IPS DF 4.7 (cell line): ENCODE measurements at regions not wholly inside any gene's neighbourhood (a gene's known extent, or its start where the extent isn't known, plus 50 kb on each side); places are given as distances from the start of the nearest gene placed in this dataset.
A peak's percentile ranks its signal among the peaks of the same experiment; 100 is the strongest.

ENCODE experiments used
- DNase-seq: peaks from one replicate; pipeline ENCODE4 v3.0.0-alpha.2; 2013; ENCODE audit warnings: low spot score; ENCODE audit errors: extremely low read depth

DNA sequence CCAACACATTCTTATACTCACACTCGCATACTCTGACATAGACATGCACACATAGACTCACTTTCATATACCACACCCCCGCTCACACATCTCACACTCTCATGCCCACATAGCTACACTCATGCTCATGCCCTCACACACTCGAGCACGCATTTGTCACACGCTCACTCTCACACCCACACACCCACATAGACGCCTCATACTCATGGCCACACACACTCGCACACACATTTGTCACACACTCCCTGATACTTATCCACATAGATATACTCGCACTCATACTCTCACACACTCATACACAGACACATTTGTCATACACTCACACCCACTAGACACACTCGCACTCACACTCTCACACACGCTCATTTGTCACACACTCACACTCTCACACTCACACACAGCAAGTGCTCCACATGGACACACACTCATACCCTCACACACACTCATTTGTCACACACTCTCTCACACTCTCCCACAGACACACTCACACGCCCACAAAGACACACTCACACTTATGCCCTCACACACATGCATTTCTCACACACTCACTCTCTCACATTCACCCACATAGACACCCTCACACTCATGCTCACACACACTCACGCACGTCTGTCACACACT lies 50.9 kb downstream of the TNP1 start:
- no peak for DNase-seq

DNA sequence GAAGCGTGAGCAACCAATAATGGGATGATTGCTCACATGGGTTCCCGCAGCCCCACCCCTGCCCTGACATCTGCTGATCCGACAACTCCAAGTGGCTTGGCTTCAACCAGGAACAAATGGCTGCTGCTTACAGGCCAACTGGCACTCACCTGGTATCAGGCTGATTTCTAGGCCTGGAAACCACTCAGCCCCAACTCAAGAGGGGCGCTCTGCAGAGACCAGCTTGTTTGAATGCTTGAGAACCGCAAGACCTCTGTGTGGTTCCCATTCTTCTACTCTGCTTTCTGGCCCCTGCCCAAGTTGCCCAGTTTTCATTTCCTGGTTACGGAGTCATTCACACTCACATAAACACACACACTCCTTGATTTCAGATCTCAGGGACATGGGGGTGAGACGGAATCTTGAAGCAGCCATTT lies 52.0 kb downstream of the TNP1 start:
- DNase-seq, result no peak

DNA sequence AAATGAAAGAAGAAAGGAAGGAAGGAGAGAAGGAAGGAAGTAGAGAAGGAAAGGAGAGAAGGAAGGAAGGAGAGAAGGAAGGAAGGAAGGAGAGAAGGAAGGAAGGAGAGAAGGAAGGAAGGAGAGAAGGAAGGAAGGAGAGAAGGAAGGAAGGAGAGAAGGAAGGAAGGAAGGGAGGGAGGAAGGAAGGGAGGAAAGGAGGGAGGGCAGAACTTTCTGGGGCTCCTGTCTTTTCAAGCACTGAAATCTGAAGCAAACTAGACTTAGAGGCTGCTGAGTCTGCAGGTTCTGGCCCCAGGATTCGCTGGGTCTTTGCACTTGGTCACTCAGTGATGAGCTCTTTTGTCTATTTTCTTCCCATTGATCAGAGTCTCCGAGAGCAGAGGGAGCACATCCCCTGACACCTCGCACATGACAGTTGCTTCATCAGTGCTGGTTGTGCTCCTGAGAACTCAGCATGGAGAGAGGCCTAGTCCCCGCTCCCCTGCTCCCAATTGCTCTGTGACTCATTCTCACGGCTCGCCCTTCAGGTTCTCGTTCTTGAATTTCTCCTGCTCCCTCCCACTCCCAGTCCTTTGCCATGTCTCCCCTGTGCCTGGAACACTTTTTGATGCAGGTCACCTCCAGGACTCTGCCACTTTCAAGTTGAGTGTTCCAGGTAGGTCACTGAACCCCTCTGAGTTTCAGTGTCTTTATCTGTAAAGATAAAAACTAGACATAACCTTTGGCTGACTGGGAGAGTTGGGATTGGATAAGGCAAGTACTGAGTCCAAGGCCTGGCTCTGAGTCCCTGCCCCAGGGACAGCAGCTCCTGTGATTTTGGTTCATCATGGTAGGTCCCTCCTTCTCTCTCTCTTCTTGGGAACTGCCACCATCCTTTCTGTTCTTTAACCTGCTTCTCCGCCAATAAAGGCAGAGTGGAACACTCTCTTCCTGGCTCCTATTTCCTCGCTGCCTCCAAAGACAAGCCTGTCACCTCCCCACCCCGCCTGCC lies 55.2 kb downstream of the TNP1 start:
- DNase-seq, result no peak

DNA sequence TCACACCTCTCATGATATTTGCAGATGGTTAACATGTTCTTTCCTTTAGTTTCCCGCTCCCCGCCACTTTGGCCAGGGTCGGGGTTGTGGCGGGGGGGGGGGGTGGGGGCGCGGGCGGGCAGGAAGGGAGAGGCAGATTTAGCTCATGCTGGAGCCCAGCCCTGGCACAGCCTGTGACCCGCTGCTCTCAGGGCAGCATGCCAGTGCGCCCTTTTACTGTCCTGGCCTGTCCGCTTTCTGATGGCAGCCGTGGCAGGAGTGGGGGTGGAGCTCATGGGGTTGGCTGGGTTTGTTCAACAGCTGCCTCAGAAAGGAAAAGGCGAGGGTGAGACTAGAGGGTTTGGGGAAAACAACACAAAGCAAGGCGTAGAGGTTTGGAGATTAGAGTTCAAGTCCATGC lies 56.1 kb downstream of the TNP1 start:
- DNase-seq, result no peak

DNA sequence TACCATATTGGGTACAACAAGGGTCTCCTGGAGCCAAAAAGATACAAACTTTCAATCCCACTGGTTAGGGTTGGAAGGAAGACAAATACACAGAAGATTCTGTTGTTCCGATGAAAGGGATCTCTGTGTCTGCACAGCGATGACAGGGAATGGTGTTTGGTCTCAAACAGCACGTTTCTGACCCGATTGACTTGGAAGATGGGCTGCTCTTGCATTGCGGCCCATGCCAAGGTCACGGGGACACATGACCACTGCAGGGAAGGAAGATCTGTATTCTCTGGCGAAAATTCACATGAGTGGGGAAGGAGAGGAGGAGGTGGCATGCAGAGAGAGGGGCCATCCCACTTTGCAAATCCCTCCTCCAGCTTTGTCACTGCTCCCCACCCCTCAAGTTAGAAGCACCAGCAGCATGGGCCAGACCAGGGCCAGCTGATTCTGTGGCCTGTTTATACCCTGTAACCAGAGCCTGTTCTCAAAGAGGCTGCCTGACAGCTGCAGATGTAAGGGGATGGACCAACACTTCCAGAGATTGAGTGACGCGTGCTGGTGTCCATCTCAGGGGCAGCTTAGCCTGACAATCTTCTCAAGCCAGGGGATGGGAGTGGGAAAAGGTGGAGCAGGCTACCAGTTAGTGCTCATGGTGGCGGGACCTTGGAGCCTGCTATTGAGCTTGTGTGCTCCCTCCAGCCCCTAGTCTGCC lies 57.2 kb downstream of the TNP1 start:
- no peak for DNase-seq

DNA sequence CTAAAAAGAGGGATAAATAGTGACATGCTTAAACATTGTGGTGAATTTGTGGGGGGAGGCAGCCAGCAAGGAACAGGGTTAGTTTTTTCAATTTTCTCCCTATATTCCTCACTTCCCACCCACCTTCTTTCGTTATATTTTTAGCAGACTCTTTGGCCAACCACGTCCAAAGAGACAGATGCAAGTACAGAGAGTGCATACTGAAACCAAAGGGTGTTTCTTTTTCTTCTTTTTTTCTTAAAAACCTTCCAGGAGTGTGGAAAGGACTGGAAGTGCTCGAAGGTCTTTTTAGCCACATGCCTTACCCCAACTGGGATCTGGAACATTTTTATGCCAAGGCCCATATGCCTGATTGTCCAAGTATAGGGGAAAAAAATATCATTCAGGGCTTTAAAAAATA lies 59.0 kb downstream of the TNP1 start:
- no peak for DNase-seq

DNA sequence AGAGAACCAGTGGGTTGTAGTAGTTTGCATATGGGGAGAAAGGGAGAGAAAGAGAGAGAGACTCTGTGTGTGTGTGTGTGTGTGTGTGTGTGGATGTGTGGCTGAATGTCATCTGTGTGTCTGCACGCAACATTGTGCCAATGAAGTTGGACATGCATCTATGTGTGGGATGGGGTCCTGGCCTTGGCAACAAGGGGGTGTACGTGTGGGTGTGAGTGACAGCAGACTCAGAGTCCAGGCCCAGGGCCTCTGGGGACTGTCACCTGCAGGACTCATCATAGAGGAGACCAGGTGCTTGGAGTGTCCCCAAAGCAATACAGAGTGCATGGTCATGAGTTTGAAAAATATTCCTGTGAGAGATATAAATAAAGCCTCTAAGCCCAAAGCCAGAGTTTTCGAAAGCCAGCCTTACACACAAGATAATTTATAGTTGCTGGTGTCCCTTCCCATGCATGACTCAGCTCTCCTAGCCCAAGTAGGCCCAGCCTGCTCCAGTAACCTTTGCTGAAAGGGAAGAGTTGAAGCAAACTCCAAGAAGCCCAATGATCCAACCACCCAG lies 59.9 kb downstream of the TNP1 start:
- no peak for DNase-seq

DNA sequence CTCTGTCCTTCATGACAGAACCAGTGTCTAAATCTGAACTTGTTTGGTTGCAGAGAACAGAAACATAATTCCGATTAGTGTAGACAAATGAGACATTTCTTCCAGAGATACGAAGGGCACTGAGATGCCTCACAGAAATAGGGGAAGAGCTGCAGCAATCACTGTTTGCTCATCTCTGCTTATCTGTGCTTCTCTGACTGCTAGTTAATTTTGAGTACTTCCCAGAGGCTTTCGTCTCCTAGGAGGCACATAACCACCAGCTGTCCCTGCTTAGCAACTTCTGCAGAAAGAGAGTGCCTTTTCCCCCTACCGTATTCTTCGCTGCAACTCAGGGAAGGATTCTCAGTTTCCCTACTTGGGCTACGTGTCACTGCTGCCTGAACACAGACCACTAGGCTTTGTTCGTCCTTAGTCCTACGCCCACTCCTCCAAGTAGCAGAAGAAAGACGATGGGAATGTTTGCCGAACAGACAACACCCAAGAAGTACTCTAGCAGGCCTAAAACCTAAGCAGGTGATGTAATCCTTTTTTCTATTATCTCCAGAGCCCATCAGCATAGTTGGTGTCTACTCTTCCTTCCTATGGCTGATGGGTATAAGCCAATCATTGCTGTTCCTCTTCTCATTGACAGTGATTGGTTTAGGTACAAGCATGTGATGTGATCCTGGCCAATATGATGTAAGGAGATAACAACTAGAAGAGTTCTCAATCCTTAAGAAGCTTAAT lies 63.6 kb downstream of the TNP1 start:
- no peak for DNase-seq

DNA sequence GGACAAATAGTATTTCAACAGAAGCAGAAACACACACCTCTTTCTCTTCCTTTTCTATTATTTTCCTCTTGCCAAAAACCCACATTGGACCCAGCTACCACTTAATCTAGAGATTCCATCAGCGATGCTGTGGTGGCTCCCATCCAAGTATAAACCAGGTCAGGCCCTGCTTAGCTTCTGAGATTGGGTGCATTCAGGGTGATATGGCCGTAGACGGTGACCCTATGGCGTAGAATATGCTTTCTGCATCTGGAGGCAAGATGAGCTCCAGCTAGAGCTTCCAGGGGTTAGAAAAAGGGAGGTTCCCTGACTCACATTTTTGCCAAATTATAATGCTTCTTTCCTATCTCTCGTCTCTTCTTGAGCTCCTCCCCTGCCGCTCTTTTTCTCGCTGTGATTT lies 66.5 kb downstream of the TNP1 start:
- DNase-seq, result no peak

DNA sequence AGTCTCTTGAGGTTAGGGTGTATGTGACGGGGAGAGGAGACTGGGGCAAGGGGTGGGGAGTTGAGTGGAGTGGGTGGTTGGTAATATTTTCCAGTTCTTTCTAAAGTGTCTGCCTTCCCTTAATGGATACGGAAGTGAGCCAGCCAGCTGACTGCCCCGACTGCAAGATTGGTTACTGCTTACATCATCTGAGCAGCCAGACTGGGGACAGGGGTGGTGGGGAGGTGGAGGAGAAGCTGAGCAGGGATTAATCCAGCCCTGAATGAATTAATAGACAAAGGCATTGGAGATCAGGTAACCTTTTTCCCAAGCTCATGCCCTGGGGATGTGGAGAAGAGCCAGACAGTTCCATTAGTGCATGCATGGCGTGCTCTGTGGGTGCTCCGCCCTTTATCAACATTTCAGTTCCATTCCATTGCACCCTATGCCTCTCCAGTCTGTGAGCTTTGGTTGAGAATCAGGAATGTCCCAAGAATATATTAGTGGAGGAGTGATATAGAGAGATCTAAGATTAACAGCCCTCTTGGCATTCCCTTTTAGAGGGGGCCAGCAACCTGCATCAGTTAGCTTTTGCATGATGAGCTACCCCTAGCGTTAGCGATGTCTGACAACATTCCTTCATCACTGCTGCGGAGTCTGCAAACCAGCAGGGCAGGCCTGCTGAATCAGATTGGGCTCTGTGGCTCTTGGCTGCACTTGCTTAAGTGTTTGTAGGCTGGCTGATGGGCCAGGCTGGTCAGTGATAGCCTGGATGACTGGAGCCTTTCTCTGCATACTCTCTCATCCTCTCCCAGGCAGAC lies 67.4 kb downstream of the TNP1 start:
- no peak for DNase-seq

DNA sequence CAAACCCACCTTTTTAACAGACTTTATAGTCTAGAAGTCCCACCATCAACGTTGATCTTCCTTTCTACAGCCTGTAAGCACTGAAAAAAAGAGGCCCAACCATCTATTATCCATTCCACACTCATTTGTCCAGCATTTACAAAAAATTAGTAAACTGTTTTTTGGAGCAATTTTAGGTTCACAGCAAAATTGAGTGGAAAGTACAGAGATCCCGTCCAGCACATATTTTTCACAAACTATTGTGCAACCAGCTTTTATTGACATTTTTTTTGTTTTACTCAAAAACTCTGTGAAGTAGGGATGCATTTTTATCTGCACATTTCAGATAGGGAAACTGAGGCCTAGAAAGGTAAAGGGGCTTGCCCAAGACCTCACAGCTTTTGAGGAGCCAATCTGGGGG lies 68.6 kb downstream of the TNP1 start:
- no peak for DNase-seq

DNA sequence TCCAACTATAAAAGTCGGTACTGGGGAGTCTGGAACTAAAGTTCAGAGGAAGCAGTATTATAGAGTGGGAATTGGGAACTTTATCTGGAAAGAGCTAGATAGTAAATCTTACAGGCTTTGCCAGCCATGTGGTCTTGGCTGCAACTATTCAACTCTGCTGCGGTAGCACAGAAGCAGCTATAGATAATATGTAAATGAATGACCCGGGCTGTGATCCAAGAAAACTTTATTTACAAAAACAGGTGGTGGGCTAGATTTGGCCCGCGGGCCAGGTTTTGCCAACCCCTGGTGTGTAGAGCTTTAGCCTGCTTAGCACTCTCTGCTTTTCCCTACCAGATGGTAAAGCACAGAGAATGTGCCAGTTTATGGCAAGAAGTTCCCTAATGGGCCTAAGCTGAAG lies 70.8 kb downstream of the TNP1 start:
- no peak for DNase-seq

DNA sequence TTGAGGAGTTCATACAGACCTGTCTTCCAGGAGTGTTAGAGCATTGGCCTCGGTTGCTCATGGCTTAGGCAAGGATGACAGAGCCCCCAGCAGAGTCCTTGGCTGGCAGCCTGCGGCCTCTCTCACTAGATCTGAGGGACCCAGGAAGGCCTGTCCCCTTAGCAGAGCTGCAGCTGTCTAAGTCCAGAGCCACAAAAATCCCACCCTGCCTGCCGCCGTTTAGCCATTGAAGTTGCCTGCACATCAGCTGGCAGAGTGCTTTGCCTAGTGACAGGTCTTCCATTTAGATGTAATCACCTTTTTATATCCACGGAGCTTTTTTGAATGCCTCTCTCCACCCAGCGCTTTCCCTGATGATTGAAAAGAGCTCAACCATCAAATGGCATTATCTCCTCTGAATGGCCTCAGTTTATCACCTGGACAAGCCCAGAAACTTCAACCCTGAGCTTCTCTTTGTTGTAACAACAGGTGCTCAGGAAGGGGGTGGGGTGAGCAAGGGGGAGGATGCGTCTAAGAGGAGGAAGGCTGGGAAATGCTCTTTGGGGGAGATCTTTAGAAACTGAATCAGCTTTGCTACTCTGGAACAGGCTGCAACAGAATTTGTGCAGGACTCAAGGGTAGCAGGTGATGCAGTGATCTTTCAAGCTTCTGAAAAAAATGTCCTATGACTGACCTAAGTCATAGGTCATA lies 71.9 kb downstream of the TNP1 start:
- no peak for DNase-seq

DNA sequence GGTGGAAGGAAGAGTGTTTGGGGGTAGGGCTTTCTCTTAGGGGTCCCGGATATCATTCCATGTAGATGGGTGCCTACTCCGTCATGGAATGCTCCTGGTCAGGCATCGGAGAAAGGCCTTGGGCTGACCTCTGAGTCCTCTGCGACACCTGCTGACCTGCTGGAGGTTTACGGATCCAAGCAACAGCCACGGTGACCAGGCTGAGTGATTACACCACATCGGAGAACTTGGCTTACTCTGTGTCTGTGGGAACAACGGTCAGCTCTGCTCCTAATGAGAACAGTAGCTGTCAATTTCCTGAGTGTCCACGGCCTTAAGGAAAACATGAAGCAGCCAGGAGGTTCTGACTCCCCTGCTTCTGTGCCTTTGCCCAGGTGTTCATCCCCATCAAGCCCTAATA lies 73.2 kb downstream of the TNP1 start:
- DNase-seq, result no peak

DNA sequence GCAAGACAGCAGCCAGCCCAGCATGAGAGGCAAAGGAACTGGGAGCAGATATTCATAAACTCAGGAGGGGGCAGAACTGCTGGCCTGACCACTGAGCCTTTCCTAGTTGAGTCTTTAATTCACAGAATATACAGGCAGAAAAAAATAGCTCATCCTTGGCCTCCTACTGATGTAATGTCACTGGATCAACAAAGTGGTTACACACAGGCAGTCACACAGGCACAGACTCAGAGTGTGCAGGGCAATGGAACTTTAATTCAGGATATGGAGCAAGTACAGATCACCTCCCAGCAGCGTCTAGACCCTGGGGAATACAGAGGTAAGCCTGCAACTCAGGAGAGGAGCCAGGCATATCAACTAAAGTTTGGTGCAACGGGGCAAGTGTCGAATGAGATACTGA lies 75.4 kb downstream of the TNP1 start:
- no peak for DNase-seq

DNA sequence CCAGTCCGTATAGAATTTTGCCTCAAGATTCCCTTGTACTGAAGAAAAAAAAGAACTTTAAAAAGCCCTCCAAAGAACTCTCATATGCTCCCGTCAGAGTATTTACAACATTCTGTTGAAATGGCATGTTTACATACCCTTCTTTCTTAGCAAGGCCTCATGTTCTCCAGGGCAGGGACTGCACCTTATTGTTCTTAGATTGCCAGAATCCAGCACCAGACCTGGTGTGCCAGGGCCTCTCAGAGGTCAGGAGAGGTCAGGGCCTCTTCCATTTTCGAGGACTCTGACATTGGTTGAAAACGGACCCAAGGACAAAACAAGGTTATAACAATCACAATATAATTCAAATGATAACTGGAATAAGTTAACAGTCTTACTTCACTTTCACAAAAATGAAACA lies 78.2 kb downstream of the TNP1 start:
- DNase-seq, result no peak

DNA sequence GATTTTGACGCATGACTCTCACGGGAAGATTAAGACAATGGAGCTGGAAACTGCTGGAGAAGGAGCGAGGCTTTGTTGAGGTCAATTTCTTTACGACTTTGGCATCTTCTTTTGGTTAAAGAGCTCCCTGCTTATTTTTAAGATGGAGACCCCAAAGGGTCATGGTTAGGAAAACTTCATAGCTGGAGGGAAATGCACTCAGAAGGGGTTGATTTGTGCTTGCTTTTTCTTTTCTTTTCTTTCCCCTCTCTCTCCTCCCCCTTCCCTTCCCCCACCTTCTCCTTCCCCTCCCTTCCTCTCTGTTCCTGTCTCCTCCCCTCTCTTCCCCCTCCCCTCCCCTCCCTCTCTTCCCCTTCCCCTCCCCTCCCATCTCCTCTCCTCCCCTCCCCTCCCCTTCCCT lies 79.0 kb downstream of the TNP1 start:
- DNase-seq, result no peak

DNA sequence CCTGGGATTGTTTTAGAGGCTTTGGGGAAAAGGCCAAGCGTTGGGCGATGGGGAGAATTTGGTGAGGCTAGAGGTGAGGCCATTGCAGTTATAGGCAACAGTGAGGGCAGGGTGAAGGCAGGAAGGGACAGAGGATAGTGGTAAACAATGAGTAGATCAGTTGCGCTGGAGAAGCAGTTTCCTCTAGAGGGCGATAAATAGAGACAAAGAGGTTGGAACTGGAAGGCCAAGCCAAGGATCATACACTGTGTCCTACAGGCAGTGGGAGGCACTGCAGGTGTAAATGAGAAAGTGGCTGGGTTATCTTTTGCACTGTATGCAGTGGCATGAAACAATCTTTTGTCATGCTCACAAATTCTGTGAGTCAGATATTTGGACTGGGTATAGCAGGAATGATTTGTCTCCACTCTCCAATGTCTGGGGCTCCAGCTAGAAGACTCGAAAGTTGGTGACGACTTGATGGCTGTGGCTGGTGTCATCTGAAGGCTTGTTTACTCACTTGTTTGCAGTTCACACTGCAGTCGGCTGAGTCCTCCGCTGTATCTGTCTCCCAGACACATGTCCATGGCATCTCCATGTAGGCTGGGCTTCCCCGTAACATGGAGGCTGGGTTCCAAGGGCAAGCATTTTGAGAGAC lies 82.1 kb downstream of the TNP1 start:
- DNase-seq, result peak; percentile 89

DNA sequence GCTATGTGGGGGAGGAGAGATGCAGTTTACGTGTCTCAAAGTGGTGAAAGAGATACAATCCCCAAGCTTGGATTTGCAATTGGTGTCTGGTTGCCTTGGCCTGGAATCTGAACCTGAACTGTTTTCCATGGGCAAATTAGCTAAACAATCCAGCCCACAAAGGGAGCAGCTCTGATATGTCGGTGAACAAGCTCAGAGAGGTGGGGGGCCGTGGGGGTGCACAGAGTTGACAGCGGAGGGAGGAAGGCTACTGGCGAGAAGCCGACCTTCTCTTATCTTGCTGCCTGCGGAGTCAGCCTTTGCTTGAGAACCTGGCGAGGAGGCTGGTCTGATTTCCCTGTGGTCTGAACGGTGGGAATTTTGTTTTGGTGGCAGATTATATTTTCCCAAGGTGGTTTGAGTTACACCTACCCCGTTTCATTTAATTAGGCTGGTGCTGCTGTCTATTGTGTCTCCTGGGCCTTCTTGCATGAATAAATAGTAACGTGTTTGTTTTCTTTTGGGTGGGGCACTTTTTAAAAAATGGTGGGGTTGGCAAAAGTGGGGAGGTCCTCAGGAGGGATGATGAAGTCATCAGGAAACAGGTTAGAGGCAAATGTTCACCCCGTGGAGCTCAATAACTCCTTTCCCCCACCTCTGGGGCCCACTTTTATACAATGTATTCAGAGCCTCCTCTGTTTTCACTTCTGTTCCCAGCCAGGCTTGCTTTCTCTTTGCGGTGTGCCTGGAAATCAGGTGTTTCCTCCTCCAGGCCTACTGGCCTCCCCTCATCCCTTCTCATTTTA lies 80.9 kb upstream of the IGFBP5 start:
- DNase-seq, result no peak
